SK-N-SH (cell line): ENCODE measurements at regions not wholly inside any gene's neighbourhood (a gene's known extent, or its start where the extent isn't known, plus 50 kb on each side); places are given as distances from the start of the nearest gene placed in this dataset.

ENCODE experiments used
- CTCF ChIA-PET: fragments of 300-600, 350-600 bp; formaldehyde crosslinking; extraction: SDS; loops from one replicate; lab custom pipeline; 2021; lab: Yijun Ruan, JAX
- POLR2A ChIA-PET: fragments of 350-600 bp; sonication (Branson Sonifier 250); formaldehyde crosslinking; extraction: SDS; loops from one replicate; lab custom pipeline; 2020; ENCODE audit warnings: antibody characterized with exemption, inconsistent platforms; lab: Yijun Ruan, JAX
- DNase-seq: peaks from one replicate; pipeline ENCODE4 v3.0.0; 2012
- H2AFZ ChIP-seq: fragments of 200-600 bp; sonication (generic); 2 replicates; pipeline ENCODE4 v1.8.1; 2016; ENCODE audit warnings: antibody characterized with exemption, mild to moderate bottlenecking, low read depth
- H3F3A ChIP-seq: fragments of 200-600 bp; sonication (generic); replicated peaks from 2 replicates; pipeline ENCODE3; 2016; ENCODE audit warnings: antibody characterized with exemption, mild to moderate bottlenecking; ENCODE audit not compliant: insufficient read depth
- H3K27ac ChIP-seq, 2 experiments: fragments of 200-500 bp in 1 of 2; fragments of 200-600 bp in 1 of 2; sonication (Bioruptor generic) in 1 of 2; sonication (generic), shearing (Covaris generic) in 1 of 2; 2 replicates each; pipeline versions ENCODE4 v1.5.1 to v1.6.1; 2014 to 2016; ENCODE audit warnings: low read depth in 2 of 2, inconsistent platforms in 1 of 2, low read length in 1 of 2, mild to moderate bottlenecking in 1 of 2, mixed read lengths in 1 of 2
- H3K27me3 ChIP-seq: fragments of 200-600 bp; sonication (generic), shearing (Covaris generic); 2 replicates; pipeline ENCODE4 v1.6.1; 2016; ENCODE audit warnings: mixed run types; ENCODE audit not compliant: insufficient read depth
- H3K36me3 ChIP-seq, 2 experiments: fragments of 200-500 bp in 1 of 2; fragments of 200-600 bp in 1 of 2; sonication (Bioruptor generic) in 1 of 2; sonication (generic) in 1 of 2; replicated peaks in 1 of 2; 2 replicates each; pipeline versions ENCODE3 to v1.5.1; 2014 to 2016; ENCODE audit warnings: low read length in 1 of 2, mild to moderate bottlenecking in 1 of 2; ENCODE audit not compliant: insufficient read depth in 2 of 2, control insufficient read depth in 1 of 2
- H3K4me1 ChIP-seq, 2 experiments: fragments of 200-500 bp in 1 of 2; fragments of 200-600 bp in 1 of 2; sonication (Bioruptor generic) in 1 of 2; sonication (generic), shearing (Covaris generic) in 1 of 2; 2 replicates each; pipeline versions ENCODE4 v1.5.1 to v1.6.1; 2014 to 2016; ENCODE audit warnings: low read depth in 1 of 2, low read length in 1 of 2, mixed run types in 1 of 2; ENCODE audit not compliant: insufficient read depth in 2 of 2, control insufficient read depth in 1 of 2
- H3K4me2 ChIP-seq: fragments of 200-600 bp; sonication (generic), shearing (Covaris generic); 2 replicates; pipeline ENCODE4 v1.6.1; 2017; ENCODE audit warnings: mixed run types
- H3K4me3 ChIP-seq, 2 experiments: fragments of 200-500 bp in 1 of 2; fragments of 200-600 bp in 1 of 2; sonication (Bioruptor generic) in 1 of 2; sonication (generic), shearing (Covaris generic) in 1 of 2; 2 replicates each; pipeline versions ENCODE4 v1.5.1 to v1.8.1; 2014 to 2016; ENCODE audit warnings: low read depth in 2 of 2, inconsistent platforms in 1 of 2, low read length in 1 of 2, mild to moderate bottlenecking in 1 of 2, mixed read lengths in 1 of 2, moderate library complexity in 1 of 2
- H3K79me2 ChIP-seq: fragments of 200-600 bp; sonication (generic); 2 replicates; pipeline ENCODE4 v1.8.1; 2017; ENCODE audit warnings: mild to moderate bottlenecking; ENCODE audit not compliant: insufficient read depth
- H3K9ac ChIP-seq: fragments of 200-600 bp; sonication (generic); 2 replicates; pipeline ENCODE4 v1.6.1; 2017; ENCODE audit warnings: mixed run types
- H3K9me2 ChIP-seq: fragments of 200-600 bp; sonication (generic); 2 replicates; pipeline ENCODE4 v1.6.1; 2017; ENCODE audit warnings: mixed run types
- H3K9me3 ChIP-seq: fragments of 200-600 bp; sonication (generic); 2 replicates; pipeline ENCODE4 v1.6.1; 2017; ENCODE audit warnings: mixed run types, mild to moderate bottlenecking, moderate library complexity
- H4K20me1 ChIP-seq: fragments of 200-600 bp; sonication (generic); 2 replicates; pipeline ENCODE4 v1.6.1; 2017; ENCODE audit warnings: mild to moderate bottlenecking, mixed run types; ENCODE audit not compliant: insufficient read depth
- CTCF ChIP-seq: fragments of 200-600 bp; sonication (generic); IDR thresholded peaks from 2 replicates; pipeline ENCODE4 v1.6.1; 2017; ENCODE audit warnings: antibody characterized with exemption, mild to moderate bottlenecking, moderate library complexity
- EP300 ChIP-seq, 2 experiments: IDR thresholded peaks; 2 replicates each; pipeline versions ENCODE4 v1.4.0 to v1.6.1; 2012; ENCODE audit warnings: borderline replicate concordance in 1 of 2, low read depth in 1 of 2, low read length in 1 of 2
- EZH2phosphoT487 ChIP-seq: fragments of 200-600 bp; sonication (generic); IDR thresholded peaks from 2 replicates; pipeline ENCODE4 v1.6.1; 2017; ENCODE audit warnings: low read depth, mixed run types, mild to moderate bottlenecking, antibody characterized with exemption, moderate library complexity, borderline replicate concordance
- FOXJ3 ChIP-seq: sonication (generic); formaldehyde crosslinking; IDR thresholded peaks from 2 replicates; pipeline ENCODE4 v1.5.1; 2020; ENCODE audit warnings: mild to moderate bottlenecking, missing genetic modification reagents
- FOXM1 ChIP-seq: IDR thresholded peaks from 2 replicates; pipeline ENCODE4 v1.4.0; 2012; ENCODE audit warnings: low read depth, mild to moderate bottlenecking
- GABPA ChIP-seq: IDR thresholded peaks from 2 replicates; pipeline ENCODE4 v1.4.0; 2012; ENCODE audit warnings: low read depth, mild to moderate bottlenecking
- GATA2 ChIP-seq: sonication (generic); formaldehyde crosslinking; IDR thresholded peaks from 2 replicates; pipeline ENCODE4 v1.5.0; 2020; ENCODE audit warnings: mild to moderate bottlenecking, missing genetic modification reagents
- JUND ChIP-seq: IDR thresholded peaks from 2 replicates; pipeline ENCODE4 v1.4.0; 2012
- MEF2A ChIP-seq: IDR thresholded peaks from 2 replicates; pipeline ENCODE4 v1.4.0; 2012; ENCODE audit warnings: low read depth, borderline replicate concordance
- NFIC ChIP-seq: IDR thresholded peaks from 2 replicates; pipeline ENCODE4 v1.4.0; 2012; ENCODE audit warnings: borderline replicate concordance
- NRF1 ChIP-seq: IDR thresholded peaks from 2 replicates; pipeline ENCODE4 v1.6.1; 2012; ENCODE audit warnings: low read depth, mild to moderate bottlenecking, low read length
- POLR2AphosphoS5 ChIP-seq: IDR thresholded peaks from 2 replicates; pipeline ENCODE4 v1.6.1; 2012; ENCODE audit warnings: low read depth, low read length
- RCOR1 ChIP-seq: fragments of 150-350 bp; IDR thresholded peaks from 2 replicates; pipeline ENCODE4 v1.6.1; 2017; ENCODE audit warnings: antibody characterized with exemption, low read length
- REST ChIP-seq: IDR thresholded peaks from 2 replicates; pipeline ENCODE4 v1.6.1; 2012; ENCODE audit warnings: mild to moderate bottlenecking, low read depth, low read length, moderate library complexity
- RFX5 ChIP-seq: IDR thresholded peaks from 2 replicates; pipeline ENCODE4 v1.6.1; 2012; ENCODE audit warnings: mild to moderate bottlenecking, improper control_type of control experiment, low read length
- TAF1 ChIP-seq: IDR thresholded peaks from 2 replicates; pipeline ENCODE4 v1.6.1; 2012; ENCODE audit warnings: low read depth, mild to moderate bottlenecking, low read length, moderate library complexity, borderline replicate concordance
- TEAD4 ChIP-seq: IDR thresholded peaks from 2 replicates; pipeline ENCODE4 v1.4.0; 2012; ENCODE audit warnings: mild to moderate bottlenecking, borderline replicate concordance; ENCODE audit not compliant: insufficient read depth
- USF2 ChIP-seq: fragments of 150-350 bp; IDR thresholded peaks from 2 replicates; pipeline ENCODE4 v1.6.1; 2017; ENCODE audit warnings: antibody characterized with exemption, low read length, low read depth, borderline replicate concordance
- ZBTB33 ChIP-seq: IDR thresholded peaks from 2 replicates; pipeline ENCODE4 v1.4.0; 2012; ENCODE audit warnings: low read depth, borderline replicate concordance
- WGBS: methylation state at CpG from one replicate; pipeline ENCODE4 v1.1.6; 2017; ENCODE audit warnings: low lambda C conversion rate; 5-methylcytosine and 5-hydroxymethylcytosine counted together

GRCh38 chr4:128481752-128482480 is 194.3 kb upstream of the PGRMC2 start:
- Histone ChIP-seq H3F3A (no peaks in the 10 kb centered on the region), H3K79me2 (no peaks in the 10 kb centered on the region), H4K20me1 (no peaks in the 10 kb centered on the region), H3K27me3 (no peaks in the 10 kb centered on the region), H3K9me3 (no peaks in the 10 kb centered on the region), H3K4me1 (peaks cover 0 to 6% of the 10 kb centered on the region in 2 experiments; a peak in 1 of 4 replicates), H3K27ac (no peak overlapping the region), H3K9ac (no peak overlapping the region), H3K9me2 (no peaks in the 10 kb centered on the region), H3K36me3 (no peaks in the 10 kb centered on the region), H3K4me3 (no peak overlapping the region), H3K4me2 (no peak overlapping the region), H2AFZ (no peak overlapping the region)
- ChIA-PET CTCF (interaction anchor here (1.4 to 1.8 kb wide), 2 partner anchors 11 to 28 kb away, joined by 3 to 6 read pairs; no protein-coding TSS in a partner anchor), POLR2A (no interaction called here)
- no peak for TF ChIP-seq CTCF
- no peak for TF ChIP-seq POLR2AphosphoS5
- no peak for TF ChIP-seq RFX5
- no peak for TF ChIP-seq GABPA
- TF ChIP-seq EP300 (IDR thresholded peaks at IDR 0.05; ENCODE audit: borderline replicate concordance in 1 of 2, low read depth in 1 of 2, low read length in 1 of 2), result no peak
- TF ChIP-seq GATA2, result no peak
- TF ChIP-seq NFIC, result no peak
- no peak for TF ChIP-seq JUND
- TF ChIP-seq MEF2A, result no peak
- TF ChIP-seq FOXJ3, result no peak
- TF ChIP-seq FOXM1, result no peak
- no peak for TF ChIP-seq TEAD4
- no peak for TF ChIP-seq USF2
- no peak for TF ChIP-seq ZBTB33
- TF ChIP-seq NRF1, result no peak
- no peak for TF ChIP-seq RCOR1
- no peak for TF ChIP-seq EZH2phosphoT487
- TF ChIP-seq TAF1, result no peak
- TF ChIP-seq REST, result no peak
- no peak for DNase-seq
- WGBS, result 100% methylated on average over 1 of the region's 1 CpG
